HCT116 (cell line): ENCODE measurements at regions not wholly inside any gene's neighbourhood (a gene's known extent, or its start where the extent isn't known, plus 50 kb on each side); places are given as distances from the start of the nearest gene placed in this dataset.

ENCODE experiments used
- CTCF ChIP-seq, 3 experiments: fragments of 200-600 bp in 1 of 3; sonication (generic) in 1 of 3; IDR thresholded peaks in 2 of 3; conservative IDR thresholded peaks in 1 of 3; 2 replicates each; pipeline ENCODE4 v1.5.1; 2012 to 2017; ENCODE audit warnings: low read depth in 2 of 3, low read length in 2 of 3, antibody characterized with exemption in 1 of 3, borderline replicate concordance in 1 of 3, control low read depth in 1 of 3, mild to moderate bottlenecking in 1 of 3, mixed read lengths in 1 of 3, mixed run types in 1 of 3, moderate library complexity in 1 of 3; ENCODE audit not compliant: insufficient read depth in 1 of 3
- EZH2 ChIP-seq: fragments of 200-600 bp; sonication (generic); IDR thresholded peaks from 2 replicates; pipeline ENCODE4 v1.6.1; 2017; ENCODE audit warnings: antibody characterized with exemption, mixed run types
- POLR2A ChIP-seq: IDR thresholded peaks from 2 replicates; pipeline ENCODE4 v1.7.0; 2011; ENCODE audit warnings: borderline replicate concordance; ENCODE audit not compliant: insufficient read depth, insufficient read length; ENCODE audit errors: extremely low read depth
- POLR2AphosphoS5 ChIP-seq: IDR thresholded peaks from 2 replicates; pipeline ENCODE4 v1.6.1; 2011; ENCODE audit warnings: mild to moderate bottlenecking, low read depth, low read length, moderate library complexity
- SIN3A ChIP-seq: IDR thresholded peaks from 2 replicates; pipeline ENCODE4 v1.6.1; 2012; ENCODE audit warnings: low read depth
- SP1 ChIP-seq: IDR thresholded peaks from 2 replicates; pipeline ENCODE4 v1.6.1; 2012; ENCODE audit warnings: low read depth
- TCF7L2 ChIP-seq: IDR thresholded peaks from 2 replicates; pipeline ENCODE4 v1.7.0; 2011; ENCODE audit warnings: borderline replicate concordance, inconsistent platforms; ENCODE audit not compliant: insufficient read depth, insufficient read length; ENCODE audit errors: extremely low read depth
- ZNF274 ChIP-seq: fragments of 200-500 bp; sonication (Bioruptor generic); IDR thresholded peaks from 2 replicates; pipeline ENCODE4 v1.6.1; 2014; ENCODE audit warnings: mild to moderate bottlenecking, low read depth, low read length, inconsistent platforms

- TF ChIP-seq CTCF (IDR thresholded peaks at IDR 0.05 in 2 of 3, conservative IDR thresholded peaks at IDR 0.05 in 1 of 3; ENCODE audit: borderline replicate concordance in 1 of 3, insufficient read depth in 1 of 3, low read depth in 2 of 3, low read length in 2 of 3), result no peak
- no peak for TF ChIP-seq EZH2
- TF ChIP-seq POLR2AphosphoS5, result no peak
- no peak for TF ChIP-seq POLR2A
- TF ChIP-seq SIN3A, result no peak
- no peak for TF ChIP-seq TCF7L2
- no peak for TF ChIP-seq ZNF274
- TF ChIP-seq SP1, result no peak
These were observed 754.7 kb upstream of the GYPC start for GRCh38 chr2:125901278-125901677.
